ENCODE measurements at regions not wholly inside any gene's neighbourhood (a gene's known extent, or its start where the extent isn't known, plus 50 kb on each side); places are given as distances from the start of the nearest gene placed in this dataset.

GRCh38 chr4:22235698-22236097 is 280.2 kb downstream of the ADGRA3 start:
- no peak for DNase-seq (ENCODE audit: extremely low read depth in 1 of 11, low read depth in 9 of 11, low spot score in 4 of 11)

- DNase-seq (ENCODE audit: extremely low read depth in 1 of 11, low read depth in 9 of 11, low spot score in 4 of 11) = no peak
Measured at GRCh38 chr4:22233230-22233629, 282.6 kb downstream of the ADGRA3 start.

- no peak for DNase-seq (ENCODE audit: extremely low read depth in 1 of 11, low read depth in 9 of 11, low spot score in 4 of 11)
Measured at GRCh38 chr4:22220965-22221364, 272.4 kb upstream of the KCNIP4 start.

- DNase-seq (ENCODE audit: extremely low read depth in 1 of 11, low read depth in 9 of 11, low spot score in 4 of 11) = no peak
Measured at GRCh38 chr4:22217480-22217879, 268.9 kb upstream of the KCNIP4 start.

- DNase-seq (ENCODE audit: extremely low read depth in 1 of 11, low read depth in 9 of 11, low spot score in 4 of 11) = no peak
Measured at GRCh38 chr4:22216278-22216677, 267.7 kb upstream of the KCNIP4 start.

GRCh38 chr4:22215084-22215483 is 266.5 kb upstream of the KCNIP4 start:
- DNase-seq (ENCODE audit: extremely low read depth in 1 of 11, low read depth in 9 of 11, low spot score in 4 of 11) = no peak

GRCh38 chr4:22203711-22204011 is 255.1 kb upstream of the KCNIP4 start:
- no peak for DNase-seq (ENCODE audit: extremely low read depth in 1 of 11, low read depth in 9 of 11, low spot score in 4 of 11)

- peak in 7 of 11 donors; percentile 16 to 46 (median 36) for DNase-seq (ENCODE audit: extremely low read depth in 1 of 11, low read depth in 9 of 11, low spot score in 4 of 11)
Measured at GRCh38 chr4:22202975-22203710, 254.6 kb upstream of the KCNIP4 start.

GRCh38 chr4:22202246-22202974 is 253.8 kb upstream of the KCNIP4 start:
- peak; percentile 41 to 80 (median 53) for DNase-seq (ENCODE audit: extremely low read depth in 1 of 11, low read depth in 9 of 11, low spot score in 4 of 11)

GRCh38 chr4:22201256-22201655 is 252.7 kb upstream of the KCNIP4 start:
- no peak for DNase-seq (ENCODE audit: extremely low read depth in 1 of 11, low read depth in 9 of 11, low spot score in 4 of 11)

- no peak for DNase-seq (ENCODE audit: extremely low read depth in 1 of 11, low read depth in 9 of 11, low spot score in 4 of 11)
Measured at GRCh38 chr4:22196551-22196950, 248.0 kb upstream of the KCNIP4 start.

GRCh38 chr4:22192084-22192511 is 243.5 kb upstream of the KCNIP4 start:
- DNase-seq (ENCODE audit: extremely low read depth in 1 of 11, low read depth in 9 of 11, low spot score in 4 of 11) = peak in 1 of 11 donors; percentile 23

GRCh38 chr4:22191565-22191964 is 243.0 kb upstream of the KCNIP4 start:
- DNase-seq (ENCODE audit: extremely low read depth in 1 of 11, low read depth in 9 of 11, low spot score in 4 of 11) = no peak

GRCh38 chr4:22190855-22191254 is 242.3 kb upstream of the KCNIP4 start:
- no peak for DNase-seq (ENCODE audit: extremely low read depth in 1 of 11, low read depth in 9 of 11, low spot score in 4 of 11)

- DNase-seq (ENCODE audit: extremely low read depth in 1 of 11, low read depth in 9 of 11, low spot score in 4 of 11) = no peak
Measured at GRCh38 chr4:22187203-22187820, 238.7 kb upstream of the KCNIP4 start.

- no peak for DNase-seq (ENCODE audit: extremely low read depth in 1 of 11, low read depth in 9 of 11, low spot score in 4 of 11)
Measured at GRCh38 chr4:22181736-22182135, 233.2 kb upstream of the KCNIP4 start.

GRCh38 chr4:22179124-22179874 is 230.7 kb upstream of the KCNIP4 start:
- no peak for DNase-seq (ENCODE audit: extremely low read depth in 1 of 11, low read depth in 9 of 11, low spot score in 4 of 11)

- DNase-seq (ENCODE audit: extremely low read depth in 1 of 11, low read depth in 9 of 11, low spot score in 4 of 11) = no peak
Measured at GRCh38 chr4:22174640-22175039, 226.1 kb upstream of the KCNIP4 start.

GRCh38 chr4:22170353-22170752 is 221.8 kb upstream of the KCNIP4 start:
- DNase-seq (ENCODE audit: extremely low read depth in 1 of 11, low read depth in 9 of 11, low spot score in 4 of 11) = no peak

GRCh38 chr4:22167201-22167600 is 218.6 kb upstream of the KCNIP4 start:
- DNase-seq (ENCODE audit: extremely low read depth in 1 of 11, low read depth in 9 of 11, low spot score in 4 of 11) = no peak

Measured in renal cortex interstitium (tissue), 11 donors.